ENCODE measurements at regions not wholly inside any gene's neighbourhood (a gene's known extent, or its start where the extent isn't known, plus 50 kb on each side); places are given as distances from the start of the nearest gene placed in this dataset.

- no peak for TF ChIP-seq EZH2 (IDR thresholded peaks at IDR 0.05; ENCODE audit: insufficient read depth, poor library complexity, severe bottlenecking)
- no peak for TF ChIP-seq EZH2phosphoT487 (IDR thresholded peaks at IDR 0.05; ENCODE audit: insufficient read depth, low read depth)
Observed at GRCh38 chr14:85038526-85039352, 491.2 kb upstream of the FLRT2 start.
